H1 (cell line): ENCODE measurements at regions not wholly inside any gene's neighbourhood (a gene's known extent, or its start where the extent isn't known, plus 50 kb on each side); places are given as distances from the start of the nearest gene placed in this dataset.

Experiments used
- CTCF ChIA-PET: fragments of 300-600 bp; sonication (Branson Sonifier 250); formaldehyde crosslinking; loops from one replicate; lab custom pipeline; 2021; ENCODE audit not compliant: partially characterized antibody; lab: Charles Lee
- POLR2A ChIA-PET: fragments of 300-600 bp; sonication (Branson Sonifier 250); formaldehyde crosslinking; loops from one replicate; lab custom pipeline; 2021; ENCODE audit warnings: inconsistent platforms; ENCODE audit not compliant: partially characterized antibody; lab: Charles Lee
- DNase-seq, 2 experiments: peaks; one replicate each; pipeline versions ENCODE4 v3.0.0 to v3.0.0-alpha.2; 2010 to 2022; ENCODE audit warnings: low spot score in 2 of 2, low read depth in 1 of 2, mixed read lengths in 1 of 2
- FAIRE-seq: peaks from 2 replicates; lab custom pipeline; 2011; peaks lifted over from hg19 to GRCh38; lab: Jason Lieb, UNC
- H2AFZ ChIP-seq: 2 replicates; pipeline ENCODE4 v1.8.1; 2012; ENCODE audit warnings: low read length, inconsistent platforms
- H2AK5ac ChIP-seq: 2 replicates; pipeline ENCODE4 v1.6.1; 2013; ENCODE audit warnings: low read depth, low read length
- H2BK120ac ChIP-seq: replicated peaks from 2 replicates; pipeline ENCODE3; 2013; ENCODE audit warnings: low read depth, low read length, inconsistent platforms
- H2BK12ac ChIP-seq: 2 replicates; pipeline ENCODE4 v1.6.1; 2013; ENCODE audit warnings: low read depth, low read length
- H2BK15ac ChIP-seq: 2 replicates; pipeline ENCODE4 v1.6.1; 2013; ENCODE audit warnings: low read length
- H2BK20ac ChIP-seq: 2 replicates; pipeline ENCODE4 v1.6.1; 2013; ENCODE audit warnings: low read length
- H2BK5ac ChIP-seq: 2 replicates; pipeline ENCODE4 v1.6.1; 2013; ENCODE audit warnings: low read depth, low read length
- H3K14ac ChIP-seq: 2 replicates; pipeline ENCODE4 v1.6.1; 2013; ENCODE audit warnings: inconsistent platforms; ENCODE audit not compliant: insufficient read length
- H3K18ac ChIP-seq: 2 replicates; pipeline ENCODE4 v1.6.1; 2013; ENCODE audit warnings: low read length; ENCODE audit errors: extremely low read depth
- H3K23ac ChIP-seq: 2 replicates; pipeline ENCODE4 v1.6.1; 2013; ENCODE audit warnings: inconsistent platforms; ENCODE audit not compliant: insufficient read length
- H3K23me2 ChIP-seq: 2 replicates; pipeline ENCODE4 v1.6.1; 2013; ENCODE audit warnings: low read depth, low read length
- H3K27ac ChIP-seq: 2 replicates; pipeline ENCODE4 v1.6.1; 2011; ENCODE audit warnings: low read depth, low read length, inconsistent platforms
- H3K27me3 ChIP-seq, 4 experiments: replicated peaks in 1 of 4; 1 replicate in 1 of 4; 2 replicates in 3 of 4; pipeline versions ENCODE4 v1.6.1 to v1.8.1; 2011 to 2013; ENCODE audit warnings: low read length in 3 of 4, mild to moderate bottlenecking in 3 of 4, inconsistent platforms in 2 of 4, mixed read lengths in 2 of 4, moderate library complexity in 1 of 4; ENCODE audit not compliant: control insufficient read depth in 3 of 4, insufficient read depth in 3 of 4; ENCODE audit errors: extremely low read depth in 1 of 4
- H3K36me3 ChIP-seq, 4 experiments: 2 replicates each; pipeline versions ENCODE4 v1.6.1 to v1.8.1; 2011 to 2013; ENCODE audit warnings: mild to moderate bottlenecking in 4 of 4, low read length in 3 of 4, moderate library complexity in 2 of 4, control low read depth in 1 of 4, inconsistent platforms in 1 of 4; ENCODE audit not compliant: insufficient read depth in 4 of 4, control insufficient read depth in 2 of 4
- H3K4ac ChIP-seq: replicated peaks from 2 replicates; pipeline ENCODE3; 2013; ENCODE audit warnings: low read length, low read depth, mixed read lengths, inconsistent platforms; ENCODE audit not compliant: insufficient read length
- H3K4me1 ChIP-seq, 4 experiments: replicated peaks in 1 of 4; 1 replicate in 1 of 4; 2 replicates in 3 of 4; pipeline versions ENCODE4 v1.6.1 to v1.8.1; 2011 to 2013; ENCODE audit warnings: low read length in 3 of 4, inconsistent platforms in 2 of 4, mixed read lengths in 1 of 4; ENCODE audit not compliant: insufficient read depth in 4 of 4, control insufficient read depth in 3 of 4
- H3K4me2 ChIP-seq, 2 experiments: 2 replicates each; pipeline versions ENCODE4 v1.6.1 to v1.8.1; 2011 to 2013; ENCODE audit warnings: low read depth in 2 of 2, low read length in 2 of 2, control low read depth in 1 of 2, inconsistent platforms in 1 of 2, mild to moderate bottlenecking in 1 of 2; ENCODE audit not compliant: insufficient read depth in 1 of 2
- H3K4me3 ChIP-seq, 4 experiments: fragments of 200-600, 300-600 bp in 1 of 4; sonication (generic), shearing (Covaris generic), sonication (Bioruptor Twin) in 1 of 4; 2 replicates each; pipeline versions ENCODE4 v1.5.1 to v1.8.1; 2011 to 2016; ENCODE audit warnings: low read length in 4 of 4, low read depth in 3 of 4, control low read depth in 2 of 4, inconsistent platforms in 2 of 4, mild to moderate bottlenecking in 2 of 4, mixed read lengths in 1 of 4, moderate library complexity in 1 of 4; ENCODE audit not compliant: insufficient read depth in 2 of 4; ENCODE audit errors: extremely low read depth in 1 of 4
- H3K56ac ChIP-seq: replicated peaks from 2 replicates; pipeline ENCODE3; 2013; ENCODE audit warnings: low read depth, mild to moderate bottlenecking, mixed read lengths, low read length, inconsistent platforms; ENCODE audit not compliant: insufficient read length
- H3K79me1 ChIP-seq: 2 replicates; pipeline ENCODE4 v1.6.1; 2013; ENCODE audit warnings: low read depth, low read length, control low read depth
- H3K79me2 ChIP-seq, 2 experiments: 2 replicates each; pipeline versions ENCODE4 v1.6.1 to v1.8.1; 2012 to 2013; ENCODE audit warnings: low read length in 2 of 2, mild to moderate bottlenecking in 2 of 2, inconsistent platforms in 1 of 2; ENCODE audit not compliant: insufficient read depth in 2 of 2, control insufficient read depth in 1 of 2
- H3K9ac ChIP-seq, 4 experiments: replicated peaks in 1 of 4; 1 replicate in 1 of 4; 2 replicates in 3 of 4; pipeline versions ENCODE4 v1.6.1 to v1.8.1; 2011 to 2013; ENCODE audit warnings: low read depth in 3 of 4, low read length in 3 of 4, control low read depth in 2 of 4, mild to moderate bottlenecking in 2 of 4, moderate library complexity in 2 of 4, inconsistent platforms in 1 of 4; ENCODE audit errors: extremely low read depth in 1 of 4
- H3K9me3 ChIP-seq, 2 experiments: 2 replicates each; pipeline versions ENCODE4 v1.6.1 to v1.8.1; 2012 to 2013; ENCODE audit warnings: mild to moderate bottlenecking in 2 of 2, moderate library complexity in 2 of 2, control low read depth in 1 of 2, inconsistent platforms in 1 of 2, low read depth in 1 of 2, low read length in 1 of 2, mixed read lengths in 1 of 2; ENCODE audit not compliant: insufficient read depth in 2 of 2
- H4K20me1 ChIP-seq, 2 experiments: replicated peaks in 1 of 2; 2 replicates each; pipeline versions ENCODE3 to v1.8.1; 2011 to 2013; ENCODE audit warnings: inconsistent platforms in 2 of 2, low read length in 2 of 2, mild to moderate bottlenecking in 1 of 2; ENCODE audit not compliant: insufficient read depth in 2 of 2, control insufficient read depth in 1 of 2
- H4K5ac ChIP-seq: 2 replicates; pipeline ENCODE4 v1.6.1; 2013; ENCODE audit warnings: low read length, low read depth, mixed read lengths, inconsistent platforms; ENCODE audit not compliant: insufficient read length
- H4K8ac ChIP-seq: 2 replicates; pipeline ENCODE4 v1.8.0; 2013; ENCODE audit warnings: mild to moderate bottlenecking, moderate library complexity, low read length, inconsistent platforms; ENCODE audit not compliant: insufficient read depth; ENCODE audit errors: extremely low read depth
- H4K91ac ChIP-seq: replicated peaks from 2 replicates; pipeline ENCODE3; 2013; ENCODE audit warnings: low read length, mixed read lengths, inconsistent platforms; ENCODE audit not compliant: insufficient read length
- BACH1 ChIP-seq: IDR thresholded peaks from 2 replicates; pipeline ENCODE4 v1.6.1; 2012; ENCODE audit warnings: low read length, improper control_type of control experiment
- CBX8 ChIP-seq: fragments of 300-800, 300-1000 bp; sonication (generic); IDR thresholded peaks from 2 replicates; pipeline ENCODE4 v1.7.1; 2016; ENCODE audit warnings: low read depth, low read length, borderline replicate concordance
- CHD1 ChIP-seq: IDR thresholded peaks from 2 replicates; pipeline ENCODE4 v1.6.1; 2012; ENCODE audit warnings: low read depth, low read length, improper control_type of control experiment
- EP300 ChIP-seq, 2 experiments: IDR thresholded peaks; 1 replicate in 1 of 2; 2 replicates in 1 of 2; pipeline ENCODE4 v1.6.1; 2011 to 2012; ENCODE audit warnings: low read depth in 2 of 2, low read length in 2 of 2, mild to moderate bottlenecking in 2 of 2, borderline replicate concordance in 1 of 2, inconsistent platforms in 1 of 2, moderate library complexity in 1 of 2
- EZH2 ChIP-seq: fragments of 200-600 bp; sonication (generic); IDR thresholded peaks from 2 replicates; pipeline ENCODE4 v1.7.1; 2012; ENCODE audit warnings: low read depth, mild to moderate bottlenecking, moderate library complexity, low read length, inconsistent platforms; ENCODE audit not compliant: severe bottlenecking
- FOSL1 ChIP-seq: IDR thresholded peaks from 2 replicates; pipeline ENCODE4 v1.6.1; 2011; ENCODE audit warnings: mild to moderate bottlenecking, low read depth, low read length, moderate library complexity; ENCODE audit not compliant: insufficient read depth
- KDM1A ChIP-seq: fragments of 200-600, 300-600 bp; sonication (generic); IDR thresholded peaks from 2 replicates; pipeline ENCODE4 v1.7.1; 2016; ENCODE audit warnings: mild to moderate bottlenecking, low read length, borderline replicate concordance
- NANOG ChIP-seq: IDR thresholded peaks from 2 replicates; pipeline ENCODE4 v1.6.1; 2011; ENCODE audit warnings: low read length, low read depth, mild to moderate bottlenecking, inconsistent platforms; ENCODE audit not compliant: insufficient read depth, poor library complexity, severe bottlenecking
- SRF ChIP-seq: IDR thresholded peaks from 2 replicates; pipeline ENCODE4 v1.6.1; 2011; ENCODE audit warnings: mild to moderate bottlenecking, low read depth, low read length, moderate library complexity
- USF2 ChIP-seq: IDR thresholded peaks from 2 replicates; pipeline ENCODE4 v1.6.1; 2011; ENCODE audit warnings: low read length, improper control_type of control experiment
- ZNF274 ChIP-seq: IDR thresholded peaks from 2 replicates; pipeline ENCODE4 v1.7.0; 2012; ENCODE audit warnings: low read length, borderline replicate concordance; ENCODE audit errors: extremely low read depth

- H3K14ac ChIP-seq: no peak overlapping the region
- ChIA-PET POLR2A (no interaction called here), CTCF (interaction anchor here (0.9 to 1.4 kb wide), 2 partner anchors 12 to 134 kb away, joined by 3 read pairs; no protein-coding TSS in a partner anchor)
- H3K36me3 ChIP-seq: no peaks in the 10 kb centered on the region
- no peak overlapping the region for H2BK12ac ChIP-seq
- no peaks in the 10 kb centered on the region; a peak in 1 of 4 replicates for H3K9me3 ChIP-seq
- H3K27ac ChIP-seq: no peak overlapping the region
- H4K5ac ChIP-seq: no peak overlapping the region
- no peak overlapping the region for H2BK20ac ChIP-seq
- H2AK5ac ChIP-seq: no peak overlapping the region
- H3K4me1 ChIP-seq: no peaks in the 10 kb centered on the region
- H2BK120ac ChIP-seq: no peak overlapping the region
- no peak overlapping the region for H3K4ac ChIP-seq
- H2AFZ ChIP-seq: no peak overlapping the region
- no peak overlapping the region for H3K56ac ChIP-seq
- no peak overlapping the region for H3K23ac ChIP-seq
- no peak overlapping the region for H4K8ac ChIP-seq
- no peaks in the 10 kb centered on the region for H4K20me1 ChIP-seq
- no peak overlapping the region for H4K91ac ChIP-seq
- no peaks in the 10 kb centered on the region for H3K23me2 ChIP-seq
- H3K4me2 ChIP-seq: no peak overlapping the region
- no peak overlapping the region for H3K18ac ChIP-seq
- no peak overlapping the region for H3K4me3 ChIP-seq
- TF ChIP-seq EP300 (IDR thresholded peaks at IDR 0.05; ENCODE audit: borderline replicate concordance in 1 of 2, low read depth in 2 of 2, low read length in 2 of 2) (no peak), EZH2 (no peak), USF2 (no peak), CBX8 (no peak), ZNF274 (no peak), BACH1 (no peak), CHD1 (no peak), FOSL1 (no peak), KDM1A (no peak), NANOG (no peak), SRF (no peak)
- no peak overlapping the region for H2BK5ac ChIP-seq
- no peaks in the 10 kb centered on the region for H3K79me2 ChIP-seq
- no peak overlapping the region for H2BK15ac ChIP-seq
- H3K27me3 ChIP-seq: no peaks in the 10 kb centered on the region
- DNase-seq (no peak), FAIRE-seq (no peak)
- H3K9ac ChIP-seq: no peak overlapping the region
- no peaks in the 10 kb centered on the region for H3K79me1 ChIP-seq
These were observed 352.4 kb upstream of the HTR2A start for GRCh38 chr13:47249266-47249665.
